GM19467 (cell line): ENCODE measurements at regions not wholly inside any gene's neighbourhood (a gene's known extent, or its start where the extent isn't known, plus 50 kb on each side); places are given as distances from the start of the nearest gene placed in this dataset.

ENCODE experiments used
- ATAC-seq: cut with Tn5 transposase; IDR thresholded peaks from one replicate; pipeline ENCODE4 v1.9.1; 2021; ENCODE audit warnings: mild to moderate bottlenecking, moderate library complexity; ENCODE audit not compliant: unreplicated experiment

DNA sequence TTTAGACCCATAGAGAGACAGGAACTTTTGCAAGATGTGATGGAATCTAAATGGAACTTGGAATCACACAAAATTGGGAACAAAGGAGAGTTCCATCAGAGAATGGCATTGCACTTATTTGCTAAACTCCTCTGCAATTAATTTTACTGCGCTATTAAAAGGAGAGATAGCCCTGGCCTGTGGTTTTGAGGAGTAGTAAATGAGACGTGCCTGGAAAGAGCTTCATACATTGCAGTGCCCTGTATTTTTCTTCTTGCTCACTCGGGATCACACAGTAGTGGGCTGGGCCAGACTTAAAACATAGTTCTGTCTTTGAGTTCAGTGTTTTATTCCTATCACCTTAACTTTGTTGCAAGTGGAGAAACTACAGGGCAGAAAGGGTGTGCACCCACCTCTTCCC, 94.4 kb upstream of the SLC27A6 start:
- ATAC-seq: no peak

GRCh38 chr5:128876569-128877382, 88.5 kb upstream of the SLC27A6 start:
- no peak for ATAC-seq

DNA sequence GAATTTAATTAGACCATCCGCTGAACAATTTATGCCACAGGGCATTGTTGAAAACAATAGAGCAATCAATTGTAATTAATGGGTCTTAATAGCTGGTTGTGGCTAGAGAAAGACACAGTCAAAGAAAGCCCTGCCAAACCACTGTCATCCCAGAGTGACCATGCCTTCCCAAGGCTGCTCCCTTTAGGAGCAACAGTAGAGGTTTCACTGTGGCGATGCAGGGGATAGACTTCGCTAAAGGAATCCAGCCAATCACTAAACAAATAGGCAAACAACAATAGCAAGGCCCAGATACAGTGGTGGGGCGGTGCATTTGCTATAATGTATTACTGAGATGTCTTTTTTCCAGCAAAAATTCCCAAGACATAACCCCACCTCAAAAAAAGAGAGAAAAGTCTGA, 87.8 kb upstream of the SLC27A6 start:
- ATAC-seq: no peak

DNA sequence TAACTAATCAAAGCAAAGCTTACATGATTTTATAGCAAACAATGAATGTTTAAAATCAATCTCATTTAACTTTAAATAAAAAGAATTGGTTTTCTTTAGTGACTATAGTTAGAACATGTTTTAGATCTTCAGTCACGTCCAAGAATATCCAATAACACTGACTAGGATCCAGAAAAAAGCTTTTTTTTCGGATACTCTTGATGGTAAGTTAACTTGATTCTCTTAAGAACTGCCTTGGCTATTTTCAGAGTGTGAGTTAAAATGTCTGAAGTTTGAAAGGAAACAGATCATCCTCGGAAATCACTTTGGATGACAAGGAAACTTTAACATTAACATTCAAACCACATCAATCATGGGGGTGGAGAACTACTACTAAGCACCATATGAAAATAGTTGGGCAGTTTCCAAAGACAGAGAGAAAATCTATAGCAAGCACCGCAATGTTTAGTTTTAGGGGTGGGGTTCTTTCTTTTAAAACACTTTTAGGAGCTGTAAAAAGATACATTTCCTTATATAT, 83.7 kb upstream of the SLC27A6 start:
- ATAC-seq: no peak

- no peak for ATAC-seq
Observed at GRCh38 chr5:128885649-128886255, 79.5 kb upstream of the SLC27A6 start.

DNA sequence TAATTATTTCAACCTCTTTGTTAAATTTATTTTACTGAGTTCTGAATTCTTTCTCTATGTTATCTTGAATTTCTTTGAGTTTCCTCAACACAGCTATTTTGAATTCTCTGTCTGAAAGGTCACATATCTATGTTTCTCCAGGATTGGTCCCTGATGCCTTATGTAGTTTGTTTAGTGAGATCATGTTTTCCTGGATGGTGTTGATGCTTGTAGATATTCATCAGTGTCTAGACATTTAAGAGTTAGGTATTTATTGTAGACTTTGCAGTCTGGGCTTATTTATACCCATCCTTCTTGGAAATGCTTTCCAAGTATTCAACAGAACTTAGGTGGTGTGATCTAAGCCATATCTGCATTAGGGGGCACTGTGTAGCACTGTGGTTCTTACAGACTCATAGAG, 70.2 kb upstream of the SLC27A6 start:
- no peak for ATAC-seq

DNA sequence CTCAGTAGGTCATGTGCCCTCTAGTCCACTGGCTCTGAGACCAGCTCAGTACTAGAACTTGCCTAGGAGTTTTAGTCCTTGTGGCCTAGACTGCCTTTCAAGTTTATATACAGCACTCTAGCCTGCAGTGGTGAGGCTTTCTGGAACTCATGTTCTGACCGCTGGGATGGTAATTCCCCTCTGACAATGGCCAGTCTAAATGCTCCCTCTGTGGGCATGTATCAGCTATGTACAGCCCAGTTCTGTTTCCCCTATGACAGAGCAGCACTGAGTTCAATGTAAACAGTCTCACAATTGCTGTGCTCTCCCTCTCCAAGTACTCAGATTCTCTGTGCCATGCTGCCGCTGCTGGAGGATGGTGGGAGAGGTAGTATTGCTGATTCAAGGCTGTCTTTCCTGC, 68.6 kb upstream of the SLC27A6 start:
- ATAC-seq: no peak

- no peak for ATAC-seq
Observed at GRCh38 chr5:128903550-128903949, 61.7 kb upstream of the SLC27A6 start.

GRCh38 chr5:128904805-128905567, 60.3 kb upstream of the SLC27A6 start:
- no peak for ATAC-seq

DNA sequence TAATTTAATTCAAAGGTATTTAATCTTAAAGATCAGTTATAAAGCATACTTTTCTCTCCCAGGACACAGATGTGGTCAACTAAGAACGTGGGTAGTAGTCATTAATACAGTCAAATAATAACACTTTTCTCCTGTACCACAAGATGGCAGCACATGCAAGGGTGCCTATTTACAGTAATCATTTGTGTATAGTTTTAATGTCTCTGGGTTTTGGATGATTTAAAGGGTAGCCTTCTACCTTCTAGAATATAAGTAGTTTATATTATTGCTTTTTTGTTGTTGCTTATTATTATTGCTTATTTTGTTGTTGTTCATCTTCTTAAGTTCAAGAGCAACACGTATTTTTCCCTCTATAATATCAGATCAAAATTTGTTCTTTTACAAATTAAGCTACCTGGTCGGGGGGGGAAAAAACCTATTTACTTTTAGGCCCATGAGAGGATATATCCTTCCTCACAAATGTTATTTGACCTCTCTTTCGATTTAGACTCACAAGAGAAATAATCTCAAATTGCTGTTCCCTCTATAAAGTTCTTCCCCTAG, 59.6 kb upstream of the SLC27A6 start:
- ATAC-seq: peak; percentile 85

GRCh38 chr5:128913551-128913950, 51.7 kb upstream of the SLC27A6 start:
- no peak for ATAC-seq
